HEK293 (cell line): ENCODE measurements at regions not wholly inside any gene's neighbourhood (a gene's known extent, or its start where the extent isn't known, plus 50 kb on each side); places are given as distances from the start of the nearest gene placed in this dataset.

ENCODE experiments used
- CTCF ChIA-PET: fragments of 350-600 bp; formaldehyde crosslinking; extraction: SDS; loops from one replicate; lab custom pipeline; 2021; ENCODE audit warnings: antibody characterized with exemption; lab: Yijun Ruan, JAX
- POLR2A ChIA-PET: fragments of 300-600 bp; formaldehyde crosslinking; extraction: SDS; loops from one replicate; lab custom pipeline; 2020; ENCODE audit warnings: antibody characterized with exemption, inconsistent platforms; lab: Yijun Ruan, JAX
- H3K27ac ChIP-seq: fragments of 200-500 bp; sonication (Bioruptor generic); 2 replicates; pipeline ENCODE4 v1.5.1; 2014; ENCODE audit warnings: low read depth, low read length, control low read depth, inconsistent platforms; ENCODE audit errors: extremely low read depth
- H3K36me3 ChIP-seq, 2 experiments: fragments of 200-500 bp in 1 of 2; sonication (Bioruptor generic) in 1 of 2; 1 replicate in 1 of 2; 2 replicates in 1 of 2; pipeline ENCODE4 v1.5.1; 2014 to 2017; ENCODE audit warnings: inconsistent platforms in 2 of 2, low read length in 2 of 2; ENCODE audit not compliant: control insufficient read depth in 2 of 2, insufficient read depth in 1 of 2
- H3K4me1 ChIP-seq: fragments of 200-500 bp; sonication (Bioruptor generic); 2 replicates; pipeline ENCODE4 v1.5.1; 2014; ENCODE audit warnings: mild to moderate bottlenecking, low read length, inconsistent platforms; ENCODE audit not compliant: control insufficient read depth, insufficient read depth
- H3K4me3 ChIP-seq: 2 replicates; pipeline ENCODE4 v1.5.1; 2011; ENCODE audit warnings: low read depth, mild to moderate bottlenecking, control low read depth, low read length, moderate library complexity
- H3K9me3 ChIP-seq: fragments of 200-500 bp; sonication (Bioruptor generic); 2 replicates; pipeline ENCODE4 v1.5.1; 2014; ENCODE audit warnings: low read depth, low read length, inconsistent platforms; ENCODE audit not compliant: control insufficient read depth, insufficient read depth
- FEZF1 ChIP-seq: fragments of 450-650 bp; formaldehyde crosslinking; IDR thresholded peaks from 2 replicates; pipeline ENCODE4 v1.5.1; 2016; ENCODE audit warnings: missing biosample characterization, missing genetic modification characterization
- GLI4 ChIP-seq: fragments of 450-650 bp; formaldehyde crosslinking; IDR thresholded peaks from 2 replicates; pipeline ENCODE4 v1.5.1; 2016; ENCODE audit warnings: missing biosample characterization, missing genetic modification characterization
- KLF10 ChIP-seq: fragments of 450-650 bp; IDR thresholded peaks from 2 replicates; pipeline ENCODE4 v1.5.1; 2018; ENCODE audit warnings: missing biosample characterization, mild to moderate bottlenecking, missing genetic modification characterization
- KLF17 ChIP-seq: fragments of 450-650 bp; formaldehyde crosslinking; IDR thresholded peaks from 2 replicates; pipeline ENCODE4 v1.5.1; 2016; ENCODE audit warnings: missing biosample characterization, missing genetic modification characterization
- MEIS1 ChIP-seq: sonication (generic); formaldehyde crosslinking; IDR thresholded peaks from 2 replicates; pipeline ENCODE4 v1.8.1; 2022; ENCODE audit warnings: missing genetic modification reagents, mild to moderate bottlenecking, borderline replicate concordance
- PRDM1 ChIP-seq: fragments of 450-650 bp; formaldehyde crosslinking; IDR thresholded peaks from 2 replicates; pipeline ENCODE4; 2016; ENCODE audit warnings: missing biosample characterization, missing genetic modification characterization
- SCRT1 ChIP-seq: fragments of 450-650 bp; formaldehyde crosslinking; IDR thresholded peaks from 2 replicates; pipeline ENCODE4 v1.5.1; 2016; ENCODE audit warnings: missing biosample characterization, missing genetic modification characterization, borderline replicate concordance
- SP7 ChIP-seq: fragments of 450-650 bp; formaldehyde crosslinking; IDR thresholded peaks from 2 replicates; pipeline ENCODE4 v1.5.1; 2016; ENCODE audit warnings: missing biosample characterization, missing genetic modification characterization
- TCF7L2 ChIP-seq: IDR thresholded peaks from 2 replicates; pipeline ENCODE4 v1.6.1; 2011; ENCODE audit warnings: low read depth, mild to moderate bottlenecking, inconsistent platforms, low read length, moderate library complexity, borderline replicate concordance
- YY1 ChIP-seq: fragments of 450-650 bp; formaldehyde crosslinking; IDR thresholded peaks from 2 replicates; pipeline ENCODE4 v1.5.1; 2018; ENCODE audit warnings: missing biosample characterization, missing genetic modification characterization
- ZBTB1 ChIP-seq: fragments of 450-650 bp; formaldehyde crosslinking; IDR thresholded peaks from 2 replicates; pipeline ENCODE4 v1.5.1; 2016; ENCODE audit warnings: missing biosample characterization, missing genetic modification characterization
- ZBTB21 ChIP-seq: fragments of 450-650 bp; formaldehyde crosslinking; IDR thresholded peaks from 2 replicates; pipeline ENCODE4 v1.5.1; 2017; ENCODE audit warnings: missing biosample characterization, missing genetic modification characterization
- ZBTB26 ChIP-seq: fragments of 450-650 bp; formaldehyde crosslinking; optimal IDR thresholded peaks from 2 replicates; pipeline ENCODE3; 2016; ENCODE audit warnings: missing biosample characterization, mild to moderate bottlenecking, missing genetic modification characterization
- ZBTB6 ChIP-seq: fragments of 450-650 bp; formaldehyde crosslinking; IDR thresholded peaks from 2 replicates; pipeline ENCODE4 v1.5.1; 2017; ENCODE audit warnings: missing biosample characterization, missing genetic modification characterization
- ZBTB8A ChIP-seq: fragments of 450-650 bp; formaldehyde crosslinking; IDR thresholded peaks from 2 replicates; pipeline ENCODE4 v1.5.1; 2016; ENCODE audit warnings: missing biosample characterization, missing genetic modification characterization
- ZFP41 ChIP-seq: fragments of 450-650 bp; formaldehyde crosslinking; IDR thresholded peaks from 2 replicates; pipeline ENCODE4 v1.5.1; 2016; ENCODE audit warnings: missing biosample characterization, missing genetic modification characterization, borderline replicate concordance
- ZFP69B ChIP-seq: fragments of 450-650 bp; formaldehyde crosslinking; IDR thresholded peaks from 2 replicates; pipeline ENCODE4 v1.5.1; 2016; ENCODE audit warnings: missing biosample characterization, missing genetic modification characterization
- ZNF121 ChIP-seq: fragments of 450-650 bp; formaldehyde crosslinking; IDR thresholded peaks from 2 replicates; pipeline ENCODE4 v1.5.1; 2016; ENCODE audit warnings: missing biosample characterization, missing genetic modification characterization
- ZNF169 ChIP-seq: fragments of 450-650 bp; formaldehyde crosslinking; IDR thresholded peaks from 2 replicates; pipeline ENCODE4 v1.5.1; 2016; ENCODE audit warnings: missing biosample characterization, missing genetic modification characterization
- ZNF184 ChIP-seq: fragments of 450-650 bp; IDR thresholded peaks from 2 replicates; pipeline ENCODE4 v1.5.1; 2018; ENCODE audit warnings: missing biosample characterization, mild to moderate bottlenecking, missing genetic modification characterization
- ZNF239 ChIP-seq: fragments of 450-650 bp; formaldehyde crosslinking; IDR thresholded peaks from 2 replicates; pipeline ENCODE4 v1.5.1; 2016; ENCODE audit warnings: missing biosample characterization, missing genetic modification characterization
- ZNF341 ChIP-seq: fragments of 450-650 bp; formaldehyde crosslinking; IDR thresholded peaks from 2 replicates; pipeline ENCODE4; 2016; ENCODE audit warnings: low read depth, missing biosample characterization, missing genetic modification characterization
- ZNF416 ChIP-seq: fragments of 450-650 bp; formaldehyde crosslinking; IDR thresholded peaks from 2 replicates; pipeline ENCODE4 v1.5.1; 2016; ENCODE audit warnings: missing biosample characterization, missing genetic modification characterization
- ZNF513 ChIP-seq: fragments of 450-650 bp; IDR thresholded peaks from 2 replicates; pipeline ENCODE4 v1.5.1; 2018; ENCODE audit warnings: missing biosample characterization, missing genetic modification characterization
- ZNF514 ChIP-seq: fragments of 450-650 bp; formaldehyde crosslinking; IDR thresholded peaks from 2 replicates; pipeline ENCODE4 v1.5.1; 2016; ENCODE audit warnings: missing biosample characterization, missing genetic modification characterization
- ZNF529 ChIP-seq: fragments of 450-650 bp; formaldehyde crosslinking; IDR thresholded peaks from 2 replicates; pipeline ENCODE4 v1.5.1; 2017; ENCODE audit warnings: missing genetic modification characterization, missing biosample characterization; ENCODE audit not compliant: insufficient replicate concordance
- ZNF645 ChIP-seq: fragments of 450-650 bp; formaldehyde crosslinking; IDR thresholded peaks from 2 replicates; pipeline ENCODE4; 2016; ENCODE audit warnings: missing biosample characterization, missing genetic modification characterization
- ZNF777 ChIP-seq: fragments of 450-650 bp; formaldehyde crosslinking; IDR thresholded peaks from 2 replicates; pipeline ENCODE4 v1.5.1; 2017; ENCODE audit warnings: missing biosample characterization, missing genetic modification characterization, borderline replicate concordance
- ZNF792 ChIP-seq: fragments of 450-650 bp; formaldehyde crosslinking; IDR thresholded peaks from 2 replicates; pipeline ENCODE4 v1.5.1; 2016; ENCODE audit warnings: missing biosample characterization, missing genetic modification characterization
- ZNF837 ChIP-seq: fragments of 450-650 bp; formaldehyde crosslinking; IDR thresholded peaks from 2 replicates; pipeline ENCODE4 v1.5.1; 2016; ENCODE audit warnings: missing biosample characterization, missing genetic modification characterization

- H3K27ac ChIP-seq: no peak overlapping the region
- H3K36me3 ChIP-seq: no peaks in the 10 kb centered on the region
- no peaks in the 10 kb centered on the region for H3K9me3 ChIP-seq
- no peak overlapping the region for H3K4me3 ChIP-seq
- POLR2A ChIA-PET: no interaction called here
- TF ChIP-seq ZNF529 (tag by site-specific recombination): no peak
- TF ChIP-seq ZNF645: no peak
- no peak for TF ChIP-seq ZNF792
- TF ChIP-seq SCRT1: no peak
- no peak for TF ChIP-seq ZNF184
- TF ChIP-seq PRDM1 (tag by site-specific recombination): no peak
- no peak for TF ChIP-seq FEZF1 (tag by site-specific recombination)
- no peak for TF ChIP-seq ZBTB26 (tag by site-specific recombination)
- no peaks in the 10 kb centered on the region for H3K4me1 ChIP-seq
- CTCF ChIA-PET: no interaction called here
Observed at GRCh38 chr1:189927641-189928040, 550.0 kb downstream of the BRINP3 start.

- no peak for TF ChIP-seq ZFP41
- TF ChIP-seq ZNF792: no peak
- TF ChIP-seq ZNF239: no peak
- TF ChIP-seq ZNF777: no peak
- no peak for TF ChIP-seq ZFP69B
- TF ChIP-seq MEIS1 (CRISPR knock-in tag): no peak
- TF ChIP-seq TCF7L2: no peak
- no peak for TF ChIP-seq KLF10 (tag by site-specific recombination)
- no peak for TF ChIP-seq ZBTB1 (tag by site-specific recombination)
- no peak for TF ChIP-seq ZNF416 (tag by site-specific recombination)
- no peaks in the 10 kb centered on the region for H3K4me1 ChIP-seq
- ChIA-PET POLR2A (no interaction called here), CTCF (interaction anchor here (0.6 kb wide), 1 partner anchor 186 kb away, joined by 3 read pairs; no protein-coding TSS in a partner anchor)
- H3K27ac ChIP-seq: no peak overlapping the region
- no peak overlapping the region for H3K4me3 ChIP-seq
- no peaks in the 10 kb centered on the region for H3K9me3 ChIP-seq
- no peaks in the 10 kb centered on the region for H3K36me3 ChIP-seq
Observed at GRCh38 chr1:189929501-189930099, 548.1 kb downstream of the BRINP3 start.

- Histone ChIP-seq H3K9me3 (no peaks in the 10 kb centered on the region), H3K4me3 (no peak overlapping the region), H3K27ac (no peak overlapping the region), H3K36me3 (no peaks in the 10 kb centered on the region), H3K4me1 (no peaks in the 10 kb centered on the region)
- POLR2A ChIA-PET: no interaction called here
- CTCF ChIA-PET: no interaction called here
- TF ChIP-seq KLF17 (tag by site-specific recombination): no peak
- no peak for TF ChIP-seq ZBTB21 (tag by site-specific recombination)
- no peak for TF ChIP-seq ZBTB8A (tag by site-specific recombination)
- no peak for TF ChIP-seq YY1
- TF ChIP-seq ZNF837: no peak
- no peak for TF ChIP-seq GLI4
- no peak for TF ChIP-seq ZNF121
- no peak for TF ChIP-seq ZBTB6 (tag by site-specific recombination)
- TF ChIP-seq ZNF514: no peak
- no peak for TF ChIP-seq ZNF169
- TF ChIP-seq ZNF513 (tag by site-specific recombination): no peak
- TF ChIP-seq SP7 (tag by site-specific recombination): no peak
- no peak for TF ChIP-seq ZNF341 (tag by site-specific recombination)
Observed at GRCh38 chr1:189936861-189937260, 540.8 kb downstream of the BRINP3 start.
